IPS-NIHi7 (cell line): ENCODE measurements at regions not wholly inside any gene's neighbourhood (a gene's known extent, or its start where the extent isn't known, plus 50 kb on each side); places are given as distances from the start of the nearest gene placed in this dataset.

Experiments used
- DNase-seq: peaks from one replicate; pipeline ENCODE4 v3.0.0; 2012; ENCODE audit warnings: mixed read lengths; ENCODE audit errors: extremely low spot score

DNA sequence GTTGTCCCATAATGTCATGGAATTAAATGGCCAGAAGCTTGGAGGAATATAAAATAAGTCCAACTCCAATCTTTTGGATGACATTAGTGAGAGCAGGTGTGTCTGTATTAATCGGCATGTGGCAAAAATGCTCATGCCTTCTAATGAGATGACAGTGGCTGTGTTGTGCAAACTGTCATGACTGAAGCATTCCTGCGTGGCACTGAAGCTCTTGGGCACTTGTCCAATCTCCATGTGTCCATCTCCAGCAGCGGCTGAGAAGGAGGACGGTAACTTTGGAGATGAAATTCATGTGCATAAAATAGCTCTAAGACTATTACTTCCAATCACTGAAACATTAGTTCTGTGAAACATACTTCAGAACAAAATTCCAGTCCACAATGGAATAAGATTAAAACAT is 697.5 kb upstream of the GRAMD2B start:
- no peak for DNase-seq

DNA sequence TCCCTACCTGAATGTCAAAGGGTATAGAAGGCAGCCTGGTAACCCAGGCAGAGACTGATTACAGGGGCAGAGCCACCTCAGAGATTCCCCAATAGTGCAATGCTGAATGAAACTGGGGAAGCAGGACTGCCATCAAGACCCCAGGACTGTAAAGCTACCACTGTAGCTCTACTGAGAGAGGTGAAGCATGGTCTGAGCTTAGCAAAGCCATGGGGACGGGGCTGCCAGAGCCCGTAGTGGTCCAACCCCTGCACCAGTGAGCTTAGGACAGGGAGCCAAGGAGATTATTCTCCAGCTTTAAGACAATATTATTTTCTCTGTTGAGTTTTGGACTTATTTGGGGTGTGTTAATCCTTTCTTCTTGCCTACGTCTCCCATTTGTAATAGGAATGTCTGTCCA is 679.3 kb upstream of the GRAMD2B start:
- no peak for DNase-seq

DNA sequence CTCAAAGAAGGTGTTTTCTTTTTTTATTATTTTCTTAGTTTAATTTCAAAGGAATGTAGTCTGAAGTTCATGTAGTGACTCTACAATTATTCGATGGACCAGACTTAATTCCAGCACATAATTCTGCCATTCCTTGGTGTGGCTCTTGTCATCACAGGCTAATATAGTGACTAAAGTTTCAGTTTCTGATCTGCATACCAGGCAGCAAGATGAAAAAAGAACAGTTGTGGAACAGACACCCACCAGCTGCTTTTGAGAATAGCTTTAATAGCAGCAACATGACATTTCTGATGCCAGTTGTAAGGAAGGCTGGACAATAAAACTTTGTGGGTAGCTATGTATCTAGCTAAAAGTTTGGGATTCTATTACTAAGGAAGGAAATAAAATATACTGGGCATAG is 676.3 kb upstream of the GRAMD2B start:
- DNase-seq, result no peak

DNA sequence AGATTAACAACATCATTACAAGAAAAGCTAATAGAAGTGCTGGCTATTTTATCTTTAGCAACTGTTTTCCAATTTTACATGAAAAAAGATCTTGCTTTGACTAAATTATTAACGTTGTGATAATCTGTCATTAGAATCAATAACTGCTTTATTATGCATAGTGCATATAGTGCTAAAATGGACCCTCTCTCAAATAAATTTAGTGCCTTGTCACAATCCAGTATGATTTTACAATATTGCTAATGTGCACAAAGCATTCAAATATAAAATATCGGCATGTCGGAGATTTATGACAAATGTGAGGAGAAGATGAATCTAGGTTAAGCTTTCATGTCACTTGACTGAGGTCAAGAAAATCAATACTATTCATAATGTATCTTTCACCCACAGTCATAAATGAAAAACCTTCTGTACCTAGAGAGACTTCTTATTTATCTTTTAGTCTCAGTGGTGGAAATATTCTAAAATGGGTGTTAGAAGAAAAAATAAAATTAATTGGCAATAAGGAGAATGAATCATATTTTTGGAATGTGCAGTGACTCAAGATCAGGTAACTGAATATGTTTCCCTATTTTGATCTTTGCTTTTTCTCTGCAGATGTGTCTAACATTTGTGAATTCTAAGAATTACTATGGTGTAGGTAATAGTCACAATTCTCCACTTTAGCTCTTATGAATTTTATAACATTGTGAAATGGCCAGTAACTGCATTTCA is 672.9 kb upstream of the GRAMD2B start:
- no peak for DNase-seq

- no peak for DNase-seq
These were observed 672.4 kb upstream of the GRAMD2B start for GRCh38 chr5:125750861-125751186.

DNA sequence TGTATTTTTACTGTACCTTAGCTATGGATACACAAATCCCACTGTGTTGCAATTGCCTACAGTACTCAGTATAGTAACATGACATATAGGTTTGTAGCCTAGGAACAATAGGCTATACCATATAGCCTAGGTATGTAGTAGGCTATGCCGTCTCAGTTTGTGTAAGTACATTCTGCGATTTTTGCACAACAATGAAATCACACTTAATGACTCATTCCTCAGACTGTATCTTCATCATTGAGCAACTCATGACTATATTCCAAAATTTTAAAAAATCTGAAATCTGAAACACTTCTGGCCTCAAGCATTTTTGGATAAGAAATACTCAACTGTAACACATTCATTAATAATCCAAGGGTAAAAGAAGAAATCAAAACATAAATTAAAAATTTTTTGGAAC is 666.8 kb upstream of the GRAMD2B start:
- no peak for DNase-seq

- DNase-seq, result no peak
These were observed 656.5 kb upstream of the GRAMD2B start for GRCh38 chr5:125766706-125767105.

DNA sequence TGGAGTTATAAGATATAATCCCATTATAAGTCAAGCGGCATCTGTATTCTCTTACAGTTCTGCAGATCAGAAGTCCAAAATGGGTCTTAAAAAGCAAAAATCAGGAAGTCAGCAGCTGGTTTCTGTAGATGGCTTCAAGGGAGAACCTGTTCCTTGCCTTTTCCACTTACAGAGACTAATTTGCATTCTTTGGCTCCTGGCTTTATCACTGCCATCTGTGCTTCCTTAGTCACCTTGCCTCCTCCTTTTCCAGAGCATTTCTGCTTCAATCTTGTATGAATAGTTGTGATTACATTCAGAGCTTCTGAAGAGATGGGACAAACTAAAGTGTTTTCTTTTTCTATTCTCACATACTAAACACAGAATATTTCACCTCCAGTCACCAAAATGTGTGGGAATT is 647.3 kb upstream of the GRAMD2B start:
- no peak for DNase-seq

- no peak for DNase-seq
These were observed 646.5 kb upstream of the GRAMD2B start for GRCh38 chr5:125776656-125777139.

DNA sequence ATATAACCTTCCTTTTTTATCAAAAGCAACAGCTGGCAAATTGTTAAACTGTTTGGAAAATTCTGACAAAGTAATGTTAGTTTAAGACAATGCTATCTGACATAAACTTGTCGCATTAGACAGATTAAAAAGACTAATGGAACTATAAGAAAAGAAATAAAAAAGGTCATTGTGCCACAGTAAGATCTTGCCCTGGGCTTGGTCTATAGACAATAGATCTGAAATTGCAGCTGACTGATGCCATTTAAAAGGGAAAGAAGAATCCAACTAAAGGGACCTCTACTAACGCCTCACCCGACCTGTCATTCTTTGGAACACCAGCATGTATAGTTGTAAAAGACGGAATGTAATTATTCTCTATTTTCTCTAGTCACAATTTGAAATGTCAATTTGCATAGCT is 644.4 kb upstream of the GRAMD2B start:
- no peak for DNase-seq

DNA sequence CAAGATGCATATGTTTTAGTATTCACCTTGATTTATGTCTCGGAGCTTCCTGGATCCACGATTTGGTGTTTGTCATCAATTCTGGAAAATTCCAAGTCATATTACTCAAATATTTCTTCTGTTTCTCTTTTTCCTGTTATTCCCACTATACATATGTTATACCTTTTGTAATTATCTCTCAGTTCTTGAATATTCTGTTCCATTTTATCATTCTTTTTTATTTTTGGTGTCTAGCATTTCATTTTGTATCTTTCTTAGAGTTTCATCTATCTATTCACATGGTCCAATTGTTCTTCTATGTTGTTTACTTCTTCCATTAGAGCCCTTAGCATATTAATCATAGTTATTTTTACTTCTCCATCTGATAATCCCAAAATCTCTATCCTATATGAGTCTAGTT is 637.8 kb upstream of the GRAMD2B start:
- DNase-seq, result no peak

GRCh38 chr5:125786021-125786420 is 637.2 kb upstream of the GRAMD2B start:
- no peak for DNase-seq

DNA sequence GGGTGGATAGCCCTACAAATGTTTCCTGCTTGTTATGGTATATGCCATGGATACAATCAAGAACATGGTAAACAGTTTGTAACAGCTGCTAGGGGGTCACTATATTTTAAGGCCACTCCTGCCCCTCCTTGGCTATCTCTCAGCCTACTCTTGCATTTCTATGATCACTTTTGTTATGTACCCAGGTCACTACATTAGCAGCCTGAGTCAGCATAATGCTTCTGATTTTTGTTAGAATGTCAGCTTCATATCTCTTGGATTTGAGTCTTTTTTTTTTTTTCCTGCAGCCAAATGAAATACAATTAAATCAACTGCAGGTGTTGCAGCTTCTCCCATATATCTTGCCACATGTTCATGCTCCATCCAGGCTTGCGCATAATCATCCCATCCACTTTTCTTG is 629.7 kb upstream of the GRAMD2B start:
- no peak for DNase-seq

- no peak for DNase-seq
These were observed 628.3 kb upstream of the GRAMD2B start for GRCh38 chr5:125794922-125795321.

GRCh38 chr5:125798307-125798706 is 624.9 kb upstream of the GRAMD2B start:
- no peak for DNase-seq

- no peak for DNase-seq
These were observed 610.6 kb upstream of the GRAMD2B start for GRCh38 chr5:125812651-125813050.

GRCh38 chr5:125813221-125813974 is 609.8 kb upstream of the GRAMD2B start:
- DNase-seq, result no peak

DNA sequence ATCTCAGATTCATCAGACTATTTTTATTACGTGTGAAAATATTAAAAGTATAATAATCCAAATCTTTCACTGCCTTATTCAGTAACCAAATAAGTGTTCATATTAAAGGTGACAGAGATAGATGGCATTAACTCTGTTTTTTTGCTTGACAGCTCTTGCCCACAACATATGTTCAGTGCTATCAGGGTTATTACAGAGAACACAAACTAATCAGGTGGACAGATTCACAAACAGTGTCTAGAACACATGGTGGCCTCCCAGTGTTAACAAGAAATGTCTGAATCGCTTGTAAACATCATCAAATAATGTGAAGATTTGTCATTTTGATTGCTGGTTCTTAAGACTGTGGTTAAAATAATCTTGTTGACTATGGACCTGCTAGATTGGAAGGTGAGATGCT is 609.1 kb upstream of the GRAMD2B start:
- DNase-seq, result no peak

GRCh38 chr5:125823572-125823971 is 599.6 kb upstream of the GRAMD2B start:
- DNase-seq, result no peak

- DNase-seq, result no peak
These were observed 597.0 kb upstream of the GRAMD2B start for GRCh38 chr5:125826214-125826613.

GRCh38 chr5:125829349-125829748 is 593.9 kb upstream of the GRAMD2B start:
- DNase-seq, result no peak

DNA sequence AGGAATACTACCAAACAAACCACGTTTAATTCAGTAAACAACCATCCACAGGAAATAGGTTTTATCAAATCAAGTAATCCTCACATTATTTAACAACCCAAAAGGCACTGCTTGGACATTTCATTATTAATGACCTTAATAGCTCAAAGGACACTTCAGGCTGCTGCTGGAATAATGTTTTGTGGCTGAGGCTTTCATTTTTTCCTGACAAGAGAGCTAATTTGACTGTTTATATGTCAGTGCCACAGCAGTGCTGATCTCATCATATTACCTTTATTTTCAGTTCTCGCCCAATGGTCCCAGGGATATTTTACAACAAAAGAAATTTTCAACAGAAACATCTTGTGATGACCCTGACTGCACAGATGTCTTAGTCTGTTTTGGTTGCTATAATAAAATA is 589.8 kb upstream of the GRAMD2B start:
- no peak for DNase-seq

DNA sequence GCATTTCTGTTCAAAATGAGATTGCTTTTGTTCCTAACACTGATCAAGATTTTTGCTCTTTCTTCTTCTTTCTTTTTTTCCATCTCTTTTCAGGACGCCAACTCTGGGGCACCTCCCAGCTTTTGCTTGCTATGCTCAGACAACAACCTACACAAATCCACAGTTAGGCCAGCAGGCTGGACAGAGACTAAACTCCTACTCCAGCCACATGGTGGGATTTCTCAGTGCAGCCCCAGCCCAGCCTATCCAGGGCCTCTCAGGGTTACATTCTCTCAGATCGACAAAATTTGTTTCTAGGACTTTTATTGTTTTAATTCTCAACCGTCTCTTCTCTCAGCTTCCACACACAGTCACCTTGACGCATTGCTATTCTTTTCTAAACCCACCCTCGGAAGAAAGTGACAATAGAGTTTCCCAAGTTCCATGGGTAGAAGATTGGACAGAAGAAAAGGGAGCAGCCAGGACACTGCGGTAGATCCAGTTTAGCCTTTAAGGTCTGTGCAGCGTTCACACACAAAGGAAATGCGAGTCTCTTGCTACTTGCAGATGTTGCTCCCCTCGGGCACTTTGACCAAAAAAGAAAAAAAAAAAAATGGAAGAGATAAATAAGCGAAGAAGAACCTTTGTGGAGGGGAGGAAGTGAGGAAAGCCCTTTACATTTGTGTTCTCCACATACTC is 588.6 kb upstream of the GRAMD2B start:
- no peak for DNase-seq
